K562 (cell line): ENCODE measurements at regions not wholly inside any gene's neighbourhood (a gene's known extent, or its start where the extent isn't known, plus 50 kb on each side); places are given as distances from the start of the nearest gene placed in this dataset.
A peak's percentile ranks its signal among the peaks of the same experiment; 100 is the strongest.

Experiments used
- ATAC-seq: fragments of 200-7000 bp; cut with Tn5 transposase; 3 replicates; pipeline ENCODE4 v1.9.1; 2020; ENCODE audit warnings: moderate library complexity
- BruUV-seq: library from RNA; stranded (reverse); fragments of 400-500 nt; replicated peaks from 2 replicates; lab custom pipeline; 2021; lab: Mats Ljungman, UMichigan
- CTCF ChIA-PET: fragments of 300-600 bp; formaldehyde crosslinking; extraction: SDS; loops from one replicate; lab custom pipeline; 2021; ENCODE audit warnings: low intra/inter-chr PET ratio; lab: Yijun Ruan, JAX
- POLR2A ChIA-PET: fragments of 300-600, 350-650 bp; sonication (Branson Sonifier 250); formaldehyde crosslinking; extraction: SDS; loops from one replicate; lab custom pipeline; 2021; ENCODE audit warnings: antibody characterized with exemption, inconsistent platforms; lab: Yijun Ruan, JAX
- DNase-seq, 4 experiments: peaks; one replicate each; pipeline versions ENCODE4 v3.0.0 to v3.0.0-alpha.2; 2011 to 2018; ENCODE audit warnings: low spot score in 3 of 4, mixed read lengths in 3 of 4; ENCODE audit errors: extremely low read depth in 1 of 4
- FAIRE-seq: peaks from 2 replicates; lab custom pipeline; 2011; peaks lifted over from hg19 to GRCh38; lab: Jason Lieb, UNC
- H2AFZ ChIP-seq: 2 replicates; pipeline ENCODE4 v1.6.0; 2011; ENCODE audit warnings: low read depth, low read length, control low read depth, inconsistent platforms
- H3K27ac ChIP-seq: fragments of 200-600 bp; 3 replicates; pipeline ENCODE4 v1.8.0; 2011; ENCODE audit warnings: low read depth, mild to moderate bottlenecking, control low read depth, inconsistent platforms, low read length, moderate library complexity, mixed read lengths; ENCODE audit errors: extremely low read depth
- H3K27me3 ChIP-seq, 2 experiments: fragments of 300-600 bp in 1 of 2; 2 replicates in 1 of 2; 3 replicates in 1 of 2; pipeline versions ENCODE4 v1.6.0 to v1.8.0; 2011; ENCODE audit warnings: inconsistent platforms in 2 of 2, low read length in 2 of 2, mild to moderate bottlenecking in 1 of 2, mixed read lengths in 1 of 2, moderate library complexity in 1 of 2; ENCODE audit not compliant: control insufficient read depth in 2 of 2, insufficient read depth in 2 of 2
- H3K36me3 ChIP-seq: fragments of 300-600 bp; 3 replicates; pipeline ENCODE4 v1.8.0; 2011; ENCODE audit warnings: mild to moderate bottlenecking, low read length, inconsistent platforms; ENCODE audit not compliant: control insufficient read depth, insufficient read depth
- H3K4me1 ChIP-seq, 2 experiments: fragments of 200-600 bp in 1 of 2; replicated peaks in 1 of 2; 2 replicates in 1 of 2; 3 replicates in 1 of 2; pipeline versions ENCODE4 v1.5.1 to v1.8.0; 2011; ENCODE audit warnings: inconsistent platforms in 2 of 2, low read length in 2 of 2, mild to moderate bottlenecking in 1 of 2, mixed read lengths in 1 of 2, moderate library complexity in 1 of 2; ENCODE audit not compliant: control insufficient read depth in 2 of 2, insufficient read depth in 2 of 2
- H3K4me2 ChIP-seq: 2 replicates; pipeline ENCODE4 v1.6.1; 2011; ENCODE audit warnings: low read length, control low read depth, inconsistent platforms, mixed read lengths; ENCODE audit not compliant: insufficient read depth
- H3K4me3 ChIP-seq: fragments of 200-600 bp; sonication (generic), shearing (Covaris generic); 2 replicates; pipeline ENCODE4 v1.5.1; 2016; ENCODE audit warnings: control low read depth, inconsistent platforms
- H3K79me2 ChIP-seq: fragments of 200-600 bp; 3 replicates; pipeline ENCODE4 v1.8.0; 2011; ENCODE audit warnings: low read length, inconsistent platforms; ENCODE audit not compliant: control insufficient read depth, insufficient read depth
- H3K9ac ChIP-seq, 2 experiments: 2 replicates each; pipeline versions ENCODE4 v1.6.0 to v1.6.1; 2011; ENCODE audit warnings: low read depth in 2 of 2, low read length in 2 of 2, control low read depth in 1 of 2, inconsistent platforms in 1 of 2, mild to moderate bottlenecking in 1 of 2, mixed read lengths in 1 of 2; ENCODE audit not compliant: insufficient read depth in 1 of 2
- H3K9me1 ChIP-seq: one replicate; pipeline ENCODE4 v1.6.0; 2011; ENCODE audit warnings: inconsistent platforms, mild to moderate bottlenecking, low read length, moderate library complexity; ENCODE audit not compliant: control insufficient read depth, insufficient read depth
- H3K9me3 ChIP-seq: replicated peaks from 2 replicates; pipeline ENCODE4 v1.5.1; 2011; ENCODE audit warnings: low read depth, low read length, inconsistent platforms; ENCODE audit not compliant: control insufficient read depth, insufficient read depth
- H4K20me1 ChIP-seq: replicated peaks from 2 replicates; pipeline ENCODE4 v1.6.1; 2011; ENCODE audit warnings: low read length, inconsistent platforms, mixed read lengths; ENCODE audit not compliant: control insufficient read depth, insufficient read depth
- ATF3 ChIP-seq, 2 experiments: fragments of 450-650 bp in 1 of 2; sonication (generic) in 1 of 2; formaldehyde crosslinking in 1 of 2; IDR thresholded peaks in 1 of 2; conservative IDR thresholded peaks in 1 of 2; 2 replicates each; pipeline versions ENCODE4 v1.6.1 to v1.8.1; 2016 to 2023; ENCODE audit warnings: mild to moderate bottlenecking in 2 of 2, moderate library complexity in 2 of 2, inconsistent platforms in 1 of 2, missing genetic modification reagents in 1 of 2
- CEBPG ChIP-seq, 3 experiments: fragments of 200-800 bp in 1 of 3; sonication (Bioruptor generic) in 1 of 3; sonication (generic) in 1 of 3; formaldehyde crosslinking in 1 of 3; IDR thresholded peaks in 2 of 3; conservative IDR thresholded peaks in 1 of 3; 2 replicates each; pipeline versions ENCODE4 v1.6.1 to v1.8.0; 2016 to 2022; ENCODE audit warnings: missing compliant biosample characterization in 2 of 3, missing genetic modification characterization in 2 of 3, mild to moderate bottlenecking in 1 of 3, missing genetic modification reagents in 1 of 3
- MEF2A ChIP-seq: IDR thresholded peaks from 2 replicates; pipeline ENCODE4 v1.6.1; 2011; ENCODE audit warnings: low read depth, mild to moderate bottlenecking, low read length, moderate library complexity; ENCODE audit not compliant: control insufficient read depth
- PCBP1 ChIP-seq: fragments of 200-400 bp; formaldehyde crosslinking; IDR thresholded peaks from 2 replicates; pipeline ENCODE4 v1.6.1; 2018; ENCODE audit warnings: mild to moderate bottlenecking, low read depth, low read length; ENCODE audit not compliant: poor library complexity, severe bottlenecking
- REST ChIP-seq, 2 experiments: fragments of 450-650 bp; formaldehyde crosslinking in 1 of 2; IDR thresholded peaks; 2 replicates each; pipeline versions ENCODE4 v1.4.0 to v1.6.1; 2014 to 2020; ENCODE audit warnings: mild to moderate bottlenecking in 2 of 2, borderline replicate concordance in 1 of 2, low read depth in 1 of 2
- ZNF184 ChIP-seq: sonication (generic); formaldehyde crosslinking; IDR thresholded peaks from 2 replicates; pipeline ENCODE4 v1.5.0; 2020; ENCODE audit warnings: missing genetic modification reagents
- WGBS: fragments of 100-300 bp; shearing (Covaris generic); methylation state at CpG from one replicate; pipeline ENCODE4 v1.1.6; 2016; ENCODE audit warnings: low coverage, mixed read lengths; ENCODE audit not compliant: insufficient coverage; ENCODE audit errors: missing lambda C conversion rate; 5-methylcytosine and 5-hydroxymethylcytosine counted together
- in situ Hi-C: fragments of 300-500 bp; cut with MboI; formaldehyde crosslinking; loops from 4 replicates; pipeline ENCODE4 v1.15.0; 2018; ENCODE audit warnings: inconsistent platforms, mixed read lengths
- intact Hi-C: fragments of 100-400 bp; cut with micrococcal nuclease; formaldehyde crosslinking; loops from 2 replicates; pipeline ENCODE4 v1.14.2; 2022

GRCh38 chr7:128167042-128167701, 73.9 kb upstream of the LEP start (continued):
- peak; percentile 85 for TF ChIP-seq MEF2A
- TF ChIP-seq ATF3 (IDR thresholded peaks at IDR 0.05) = no peak
- TF ChIP-seq ATF3 (CRISPR knock-in tag; conservative IDR thresholded peaks at IDR 0.05) = no peak

GRCh38 chr7:128167791-128168666, 73.0 kb upstream of the LEP start:
- intact Hi-C loops (no loop called here), in situ Hi-C loops (no loop called here)
- Histone ChIP-seq H3K27ac (no peak overlapping the region), H3K27me3 (peaks cover 29 to 70% of the 10 kb centered on the region in 2 experiments; a peak in 4 of 5 replicates), H3K36me3 (no peaks in the 10 kb centered on the region), H3K4me2 (no peak overlapping the region), H4K20me1 (peaks cover 14% of the 10 kb centered on the region), H3K9me1 (peaks cover 4% of the 10 kb centered on the region), H3K4me3 (no peak overlapping the region), H3K79me2 (no peaks in the 10 kb centered on the region), H2AFZ (no peak overlapping the region), H3K9ac (no peak overlapping the region), H3K4me1 (peaks cover 0 to 24% of the 10 kb centered on the region in 2 experiments; a peak in 2 of 5 replicates), H3K9me3 (no peaks in the 10 kb centered on the region)
- WGBS = 24% methylated on average over 55 of the region's 59 CpGs
- no TSS peak for BruUV-seq
- FAIRE-seq = no peak
- no peak for DNase-seq
- no peak for TF ChIP-seq REST (IDR thresholded peaks at IDR 0.05; ENCODE audit: borderline replicate concordance)
- TF ChIP-seq REST (CRISPR knock-in tag; IDR thresholded peaks at IDR 0.05; ENCODE audit: low read depth) = 0 out of 2 replicates have a peak, but pooled peaks have one; percentile 37
- TF ChIP-seq PCBP1 = no peak
- TF ChIP-seq ZNF184 (CRISPR knock-in tag) = 0 out of 2 replicates have a peak, but pooled peaks have one; percentile 25
- no peak for TF ChIP-seq CEBPG (CRISPR knock-in tag; IDR thresholded peaks at IDR 0.05)
- peak in 1 of 2 experiments; percentile 18; a peak in 1 of 4 replicates for TF ChIP-seq CEBPG (tag; conservative IDR thresholded peaks at IDR 0.05 in 1 of 2, IDR thresholded peaks at IDR 0.05 in 1 of 2)
- ChIA-PET POLR2A (interaction anchor here (0.6 to 0.7 kb wide), 2 partner anchors 442 to 692 kb away, joined by 3 read pairs; no protein-coding TSS in a partner anchor), CTCF (no interaction called here)
- peak; percentile 8 for ATAC-seq
